SK-N-MC (cell line): ENCODE measurements at regions not wholly inside any gene's neighbourhood (a gene's known extent, or its start where the extent isn't known, plus 50 kb on each side); places are given as distances from the start of the nearest gene placed in this dataset.

ENCODE experiments used
- EZH2 ChIP-seq: fragments of 200-600 bp; sonication (generic); IDR thresholded peaks from one replicate; pipeline ENCODE4 v1.6.1; 2017; ENCODE audit warnings: antibody characterized with exemption
- POLR2AphosphoS5 ChIP-seq: IDR thresholded peaks from 2 replicates; pipeline ENCODE4 v1.6.1; 2012; ENCODE audit warnings: mild to moderate bottlenecking, low read depth, low read length, borderline replicate concordance

- TF ChIP-seq POLR2AphosphoS5 (no peak), EZH2 (no peak)
Measured at GRCh38 chr4:153061971-153062370, 125.8 kb downstream of the FHDC1 start.
